Endothelial cell (in vitro differentiated cells): ENCODE measurements at regions not wholly inside any gene's neighbourhood (a gene's known extent, or its start where the extent isn't known, plus 50 kb on each side); places are given as distances from the start of the nearest gene placed in this dataset.

Experiments used
- DNase-seq: peaks from one replicate; pipeline ENCODE4 v3.0.0; 2021; ENCODE audit warnings: low spot score
- H3K27ac Mint-ChIP-seq: one replicate; pipeline ENCODE4 v1.8.0; 2021; ENCODE audit warnings: mixed read lengths, inconsistent platforms; ENCODE audit not compliant: unreplicated experiment
- H3K27me3 Mint-ChIP-seq: one replicate; pipeline ENCODE4 v1.8.0; 2021; ENCODE audit warnings: mild to moderate bottlenecking, moderate library complexity, mixed read lengths, inconsistent platforms; ENCODE audit not compliant: unreplicated experiment
- H3K36me3 Mint-ChIP-seq: one replicate; pipeline ENCODE4 v1.8.0; 2021; ENCODE audit warnings: mild to moderate bottlenecking, low read depth, mixed read lengths, inconsistent platforms; ENCODE audit not compliant: unreplicated experiment
- H3K4me1 Mint-ChIP-seq: one replicate; pipeline ENCODE4 v1.8.0; 2021; ENCODE audit warnings: mild to moderate bottlenecking, mixed read lengths, inconsistent platforms; ENCODE audit not compliant: unreplicated experiment
- H3K4me3 Mint-ChIP-seq: one replicate; pipeline ENCODE4 v1.8.0; 2021; ENCODE audit warnings: mild to moderate bottlenecking, mixed read lengths, inconsistent platforms; ENCODE audit not compliant: unreplicated experiment
- H3K9me3 Mint-ChIP-seq: one replicate; pipeline ENCODE4 v1.8.0; 2021; ENCODE audit warnings: mixed read lengths, inconsistent platforms; ENCODE audit not compliant: unreplicated experiment
- CTCF ChIP-seq: fragments of 200-600 bp; sonication (generic); IDR thresholded peaks from one replicate; pipeline ENCODE4 v1.5.0; 2021; ENCODE audit warnings: antibody characterized with exemption; ENCODE audit not compliant: unreplicated experiment

DNA sequence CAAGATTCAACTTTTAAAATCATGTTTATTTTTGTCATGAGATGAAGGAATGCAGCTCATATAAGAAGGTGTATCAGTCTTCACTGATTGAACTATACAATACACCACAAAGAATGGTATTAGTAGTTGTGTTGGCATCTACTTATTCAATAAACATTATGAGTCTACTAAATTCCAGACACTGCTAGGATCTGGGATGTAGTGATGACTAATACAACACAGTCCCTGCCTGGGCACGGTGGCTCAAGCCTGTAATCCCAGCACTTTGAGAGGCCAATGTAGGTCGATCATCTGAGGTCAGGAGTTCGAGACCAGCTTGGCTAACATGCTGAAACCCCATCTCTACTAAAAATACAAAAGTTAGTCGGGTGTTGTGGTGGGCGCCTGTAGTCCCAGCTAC is 171.4 kb upstream of the NFIB start:
- no peak for TF ChIP-seq CTCF

GRCh38 chr9:14482856-14483255 is 168.9 kb upstream of the NFIB start:
- no peak for TF ChIP-seq CTCF
- DNase-seq = no peak
- Mint-ChIP-seq H3K27me3 (no peaks in the 10 kb centered on the region), H3K27ac (no peak overlapping the region), H3K4me3 (no peak overlapping the region), H3K36me3 (no peaks in the 10 kb centered on the region), H3K4me1 (peaks cover 32% of the 10 kb centered on the region), H3K9me3 (no peaks in the 10 kb centered on the region)

More for the DNA sequence above, 171.4 kb upstream of the NFIB start:
- no peaks in the 10 kb centered on the region for H3K36me3 Mint-ChIP-seq
- H3K4me1 Mint-ChIP-seq = peaks cover 27% of the 10 kb centered on the region
- H3K27me3 Mint-ChIP-seq = no peaks in the 10 kb centered on the region
- H3K9me3 Mint-ChIP-seq = no peaks in the 10 kb centered on the region
- H3K27ac Mint-ChIP-seq = no peak overlapping the region
- H3K4me3 Mint-ChIP-seq = no peak overlapping the region
- DNase-seq = no peak

- Mint-ChIP-seq H3K27ac (peak overlapping the region; percentile 49), H3K4me3 (no peak overlapping the region), H3K4me1 (peaks cover 32% of the 10 kb centered on the region), H3K9me3 (no peaks in the 10 kb centered on the region), H3K36me3 (no peaks in the 10 kb centered on the region), H3K27me3 (peaks cover 1% of the 10 kb centered on the region)
- DNase-seq = no peak
- TF ChIP-seq CTCF = no peak
Observed at GRCh38 chr9:14480526-14480925, 166.6 kb upstream of the NFIB start.

DNA sequence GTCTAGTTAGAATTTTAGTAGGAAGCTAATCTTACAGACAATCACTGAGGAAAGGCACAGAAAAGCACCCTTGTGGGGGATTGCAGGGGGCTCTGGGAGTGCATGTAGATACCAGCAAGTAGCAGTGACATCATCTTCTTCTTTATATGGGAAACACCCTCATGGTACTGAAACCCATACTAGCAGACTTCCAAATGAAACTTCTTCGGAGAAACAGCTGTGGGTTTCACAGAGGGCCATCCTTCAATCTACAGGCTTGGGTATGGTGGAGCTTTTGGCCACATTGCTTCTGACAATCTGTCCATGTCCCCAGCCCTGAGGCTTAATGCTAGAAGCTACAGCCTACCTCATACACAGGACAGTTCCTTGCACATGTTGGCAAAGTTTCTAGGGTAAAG is 165.2 kb upstream of the NFIB start:
- Mint-ChIP-seq H3K4me1 (peaks cover 32% of the 10 kb centered on the region), H3K27ac (no peak overlapping the region), H3K36me3 (no peaks in the 10 kb centered on the region)

More for the DNA sequence above, 165.2 kb upstream of the NFIB start:
- Mint-ChIP-seq H3K9me3 (no peaks in the 10 kb centered on the region), H3K4me3 (no peak overlapping the region), H3K27me3 (peaks cover 3% of the 10 kb centered on the region)
- no peak for TF ChIP-seq CTCF
- no peak for DNase-seq
